ENCODE measurements at regions not wholly inside any gene's neighbourhood (a gene's known extent, or its start where the extent isn't known, plus 50 kb on each side); places are given as distances from the start of the nearest gene placed in this dataset.

GRCh38 chr12:34288963-34289345 is 266.7 kb downstream of the ALG10 start:
- Histone ChIP-seq H3K4me1 (ENCODE audit: control insufficient read depth in 4 of 4, insufficient read depth in 4 of 4, low read length in 3 of 4) (no peaks in the 10 kb centered on the region), H3K36me3 (ENCODE audit: control insufficient read depth in 4 of 4, insufficient read depth in 3 of 4, low read depth in 1 of 4, low read length in 3 of 4) (no peaks in the 10 kb centered on the region), H3K4me3 (ENCODE audit: low read depth in 1 of 3, low read length in 3 of 3) (no peak overlapping the region), H3K27me3 (ENCODE audit: control insufficient read depth in 4 of 4, insufficient read depth in 4 of 4, low read length in 3 of 4) (no peaks in the 10 kb centered on the region), H3K9ac (ENCODE audit: low read depth in 1 of 2, low read length in 2 of 2) (no peak overlapping the region), H3K9me3 (ENCODE audit: control insufficient read depth in 4 of 4, low read length in 3 of 4) (peaks cover 0 to 14% (median 8%) of the 10 kb centered on the region in 4 donors), H3K27ac (ENCODE audit: low read depth in 1 of 2, low read length in 2 of 2) (no peak overlapping the region)
- no peak for DNase-seq (ENCODE audit: low spot score)
- TF ChIP-seq REST (IDR thresholded peaks at IDR 0.05): no peak
- TF ChIP-seq TAF1 (conservative IDR thresholded peaks at IDR 0.05): no peak
- TF ChIP-seq GABPA (IDR thresholded peaks at IDR 0.05 in 1 of 2, conservative IDR thresholded peaks at IDR 0.05 in 1 of 2): no peak
- TF ChIP-seq MAX (IDR thresholded peaks at IDR 0.05): no peak
- no peak for TF ChIP-seq JUND (IDR thresholded peaks at IDR 0.05)
- no peak for TF ChIP-seq ATF3 (IDR thresholded peaks at IDR 0.05)
- no peak for TF ChIP-seq HNF4A (conservative IDR thresholded peaks at IDR 0.05)
- WGBS: 71% methylated on average over 12 of the region's 12 CpGs

GRCh38 chr12:34289431-34290380 is 267.4 kb downstream of the ALG10 start:
- no peak for TF ChIP-seq FOXA2 (IDR thresholded peaks at IDR 0.05)
- TF ChIP-seq TAF1 (conservative IDR thresholded peaks at IDR 0.05): no peak
- TF ChIP-seq FOXA1 (IDR thresholded peaks at IDR 0.05): no peak
- TF ChIP-seq ATF3 (IDR thresholded peaks at IDR 0.05): no peak
- no peak for TF ChIP-seq EGR1 (IDR thresholded peaks at IDR 0.05; ENCODE audit: low read depth in 2 of 2)
- TF ChIP-seq MAX (IDR thresholded peaks at IDR 0.05): no peak
- no peak for TF ChIP-seq HNF4A (conservative IDR thresholded peaks at IDR 0.05)
- no peak for TF ChIP-seq RAD21 (IDR thresholded peaks at IDR 0.05)
- TF ChIP-seq NR2F2 (IDR thresholded peaks at IDR 0.05): no peak
- TF ChIP-seq CTCF (IDR thresholded peaks at IDR 0.05; ENCODE audit: low read depth, low read length, missing input control): no peak
- no peak for TF ChIP-seq JUND (IDR thresholded peaks at IDR 0.05)
- TF ChIP-seq GABPA (IDR thresholded peaks at IDR 0.05 in 1 of 2, conservative IDR thresholded peaks at IDR 0.05 in 1 of 2): no peak
- TF ChIP-seq REST (IDR thresholded peaks at IDR 0.05): no peak
- TF ChIP-seq SP1 (IDR thresholded peaks at IDR 0.05): no peak
- no peak for TF ChIP-seq YY1 (IDR thresholded peaks at IDR 0.05)
- TF ChIP-seq RXRA (IDR thresholded peaks at IDR 0.05): no peak
- Histone ChIP-seq H3K4me1 (ENCODE audit: control insufficient read depth in 4 of 4, insufficient read depth in 4 of 4, low read length in 3 of 4) (no peaks in the 10 kb centered on the region), H3K4me3 (ENCODE audit: low read depth in 1 of 3, low read length in 3 of 3) (no peak overlapping the region), H3K27me3 (ENCODE audit: control insufficient read depth in 4 of 4, insufficient read depth in 4 of 4, low read length in 3 of 4) (no peaks in the 10 kb centered on the region), H3K9ac (ENCODE audit: low read depth in 1 of 2, low read length in 2 of 2) (no peak overlapping the region), H3K36me3 (ENCODE audit: control insufficient read depth in 4 of 4, insufficient read depth in 3 of 4, low read depth in 1 of 4, low read length in 3 of 4) (no peaks in the 10 kb centered on the region), H3K9me3 (ENCODE audit: control insufficient read depth in 4 of 4, low read length in 3 of 4) (peaks cover 0 to 8% (median 7%) of the 10 kb centered on the region in 4 donors), H3K27ac (ENCODE audit: low read depth in 1 of 2, low read length in 2 of 2) (no peak overlapping the region)
- 61% methylated on average over 49 of the region's 49 CpGs for WGBS
- DNase-seq (ENCODE audit: low spot score): no peak
